ENCODE measurements at regions not wholly inside any gene's neighbourhood (a gene's known extent, or its start where the extent isn't known, plus 50 kb on each side); places are given as distances from the start of the nearest gene placed in this dataset.

GRCh38 chrX:69424910-69425309 is 79.2 kb upstream of the NALF2 start:
- TF ChIP-seq POLR2AphosphoS5 (IDR thresholded peaks at IDR 0.05; ENCODE audit: low read depth, low read length): no peak
- no peak for TF ChIP-seq POLR2A (IDR thresholded peaks at IDR 0.05; ENCODE audit: low read depth, low read length)
- no peak for TF ChIP-seq TAF1 (IDR thresholded peaks at IDR 0.05; ENCODE audit: borderline replicate concordance, low read depth, low read length)
